GM21576 (cell line): ENCODE measurements at regions not wholly inside any gene's neighbourhood (a gene's known extent, or its start where the extent isn't known, plus 50 kb on each side); places are given as distances from the start of the nearest gene placed in this dataset.
"Not testable (repeated sequence)": the region's sequence is repeated elsewhere in the genome, so short reads cannot be mapped to it uniquely, and the experiment has no call there.

Experiments used
- ATAC-seq: cut with Tn5 transposase; IDR thresholded peaks from one replicate; pipeline ENCODE4 v1.9.1; 2021; ENCODE audit warnings: mild to moderate bottlenecking, moderate library complexity; ENCODE audit not compliant: unreplicated experiment

DNA sequence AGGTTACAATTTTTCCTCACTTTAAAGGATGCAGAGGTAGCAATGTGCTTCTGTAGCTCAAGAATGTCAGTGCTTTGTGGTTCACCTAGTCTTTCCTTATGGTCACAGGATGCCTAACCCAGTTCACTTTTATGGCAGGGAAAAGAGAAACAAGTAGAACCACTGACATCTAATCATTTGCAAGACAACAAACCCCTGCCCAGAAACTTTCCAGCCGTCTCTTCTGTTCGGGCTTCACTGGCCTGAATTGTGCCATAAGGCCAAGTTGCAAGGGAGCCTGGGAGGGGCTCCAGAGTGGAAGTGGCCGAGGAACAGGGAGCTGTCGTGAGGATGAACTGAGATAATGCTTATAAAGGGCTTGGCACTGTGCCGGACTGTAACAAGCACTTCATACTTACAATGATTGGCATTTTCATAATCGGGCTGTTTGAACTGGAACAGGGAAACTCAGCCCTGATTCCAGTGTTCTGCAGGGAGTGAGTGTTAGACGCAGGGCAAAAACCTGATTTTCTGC lies 212.6 kb downstream of the BCAS1 start:
- ATAC-seq, result no peak

DNA sequence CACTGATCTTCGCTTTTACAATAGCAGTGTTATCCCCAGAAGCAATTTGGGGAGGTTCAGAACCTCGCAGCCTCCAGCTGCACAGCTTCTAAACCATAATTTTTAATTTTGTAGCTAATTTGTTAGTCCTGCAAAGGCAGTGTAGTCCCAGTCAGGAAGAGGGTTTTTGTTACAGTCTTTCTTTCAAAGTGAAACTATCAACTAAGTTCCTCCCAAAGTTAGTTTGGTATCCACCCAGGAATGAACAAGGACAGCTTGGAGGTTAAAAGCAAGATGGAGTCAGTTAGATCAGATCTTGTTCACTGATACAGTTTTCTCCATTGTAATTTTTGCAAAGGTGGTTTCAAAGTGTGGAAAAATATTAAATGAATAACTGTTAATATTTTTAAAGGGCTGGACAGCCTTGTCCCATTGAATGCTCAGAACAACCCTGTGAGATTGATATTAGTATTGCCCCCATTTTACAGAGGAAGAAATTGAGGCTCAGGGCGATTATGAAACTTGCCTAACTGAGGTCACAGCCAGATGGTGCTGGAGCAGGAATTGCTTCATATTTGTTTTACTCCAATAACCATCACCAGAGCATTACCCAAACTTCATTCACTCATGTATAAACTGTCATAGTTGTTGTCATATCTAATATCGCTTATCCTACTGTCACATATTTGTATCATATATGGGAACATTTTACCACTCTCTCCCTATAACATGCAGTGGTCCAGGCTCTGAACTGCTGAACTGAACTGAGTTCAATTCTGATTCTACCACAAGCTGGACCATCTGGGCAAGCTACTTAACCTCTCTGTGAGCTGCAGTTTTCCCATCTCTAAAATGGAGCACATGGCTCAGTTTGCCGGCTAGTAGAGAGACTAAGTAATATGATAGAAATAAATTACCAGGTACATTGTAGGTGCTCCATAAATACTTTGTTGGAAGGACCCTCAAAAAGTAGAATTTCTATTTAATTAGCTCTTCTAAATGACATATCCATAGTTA lies 213.8 kb downstream of the BCAS1 start:
- ATAC-seq, result no peak

DNA sequence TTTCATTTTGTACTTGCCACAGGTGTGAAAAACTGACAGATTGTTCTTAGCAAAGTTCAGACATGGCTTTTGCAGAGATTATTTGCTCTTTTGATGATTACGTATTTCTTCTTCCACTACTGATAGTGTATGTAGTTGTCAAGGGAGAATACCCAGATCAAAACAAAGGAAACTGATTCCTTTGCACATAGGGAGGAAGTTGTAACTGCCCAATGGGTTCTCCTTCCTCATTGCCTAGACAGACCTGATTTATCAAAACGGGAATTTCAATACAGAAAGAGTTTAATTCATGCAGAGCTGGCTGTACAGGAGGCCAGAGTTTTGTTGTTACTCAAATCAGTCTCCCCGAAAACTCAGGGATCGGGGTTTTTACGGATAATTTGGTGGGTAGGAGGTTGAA lies 214.7 kb downstream of the BCAS1 start:
- no peak for ATAC-seq

DNA sequence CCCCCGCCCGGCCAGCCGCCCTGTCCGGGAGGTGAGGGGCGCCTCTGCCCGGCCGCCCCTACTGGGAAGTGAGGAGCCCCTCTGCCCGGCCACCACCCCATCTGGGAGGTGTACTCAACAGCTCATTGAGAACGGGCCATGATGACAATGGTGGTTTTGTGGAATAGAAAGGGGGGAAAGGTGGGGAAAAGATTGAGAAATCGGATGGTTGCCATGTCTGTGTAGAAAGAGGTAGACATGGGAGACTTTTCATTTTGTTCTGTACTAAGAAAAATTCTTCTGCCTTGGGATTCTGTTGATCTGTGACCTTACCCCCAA lies 215.8 kb downstream of the BCAS1 start:
- not testable (repeated sequence) for ATAC-seq

DNA sequence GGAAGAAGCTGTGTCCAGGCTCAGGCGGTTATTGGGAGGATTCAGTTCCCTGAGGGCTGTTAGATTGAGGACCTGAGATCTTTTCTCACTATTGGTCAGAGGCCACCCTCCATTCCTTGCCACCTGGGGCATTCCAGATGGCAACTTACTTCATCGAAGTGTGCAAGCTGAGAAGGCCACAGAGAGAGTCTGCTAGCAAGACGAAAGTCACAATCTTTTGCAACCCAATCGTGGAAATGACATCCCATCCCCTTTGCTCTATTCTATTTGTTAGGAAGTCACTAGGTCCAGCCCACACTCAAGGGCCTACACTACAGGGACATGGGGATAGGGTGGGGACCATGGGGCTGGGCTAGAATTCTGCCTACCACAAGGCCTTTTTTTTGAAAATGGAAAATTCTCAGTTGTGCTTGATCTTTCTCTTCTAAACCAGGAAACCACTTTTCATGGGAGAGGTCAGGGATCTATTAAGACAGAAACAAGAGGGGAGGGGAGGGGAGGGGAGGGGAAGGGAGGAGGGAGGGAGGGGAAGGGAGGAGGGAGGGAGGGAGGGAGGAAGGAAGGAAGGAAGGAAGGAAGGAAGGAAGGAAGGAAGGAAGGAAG lies 217.2 kb downstream of the BCAS1 start:
- no peak for ATAC-seq

DNA sequence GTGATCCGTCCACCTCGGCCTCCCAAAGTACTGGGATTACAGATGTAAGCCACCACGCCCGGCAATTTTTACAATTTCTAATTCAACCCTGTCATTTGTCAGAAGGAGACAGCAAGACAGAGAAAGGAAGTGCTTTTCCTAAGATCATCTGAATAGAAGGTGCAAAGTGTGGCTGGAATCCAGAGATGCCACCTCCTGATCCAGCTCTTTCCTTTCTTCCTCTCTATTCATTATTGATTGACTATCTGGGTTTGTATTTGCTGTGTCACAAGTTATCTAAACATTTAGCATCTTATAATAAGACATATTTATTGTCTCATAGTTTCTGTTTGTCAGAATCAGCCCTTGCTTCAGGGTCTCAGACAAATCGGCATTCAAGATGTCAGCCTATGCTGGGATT lies 217.7 kb downstream of the BCAS1 start:
- no peak for ATAC-seq

DNA sequence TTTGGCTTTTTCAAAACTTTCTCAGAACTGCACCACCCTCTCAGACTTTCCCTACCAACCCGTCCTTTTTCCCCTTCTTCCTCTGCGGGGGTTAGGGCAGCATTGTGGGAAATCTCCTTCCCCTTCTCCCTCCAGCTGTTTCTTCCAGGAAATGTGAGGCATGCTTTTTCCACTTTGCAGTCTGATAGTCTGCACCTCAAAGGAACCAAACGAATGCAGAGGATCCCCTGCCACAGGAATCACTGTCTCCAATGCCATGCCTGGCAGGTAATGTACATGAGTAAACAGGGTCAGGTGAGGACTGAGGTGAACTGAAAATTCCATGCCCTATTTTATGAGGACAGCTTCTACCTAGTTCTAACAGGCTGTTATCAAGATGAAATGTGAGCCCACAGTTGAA lies 218.4 kb downstream of the BCAS1 start:
- ATAC-seq, result no peak

DNA sequence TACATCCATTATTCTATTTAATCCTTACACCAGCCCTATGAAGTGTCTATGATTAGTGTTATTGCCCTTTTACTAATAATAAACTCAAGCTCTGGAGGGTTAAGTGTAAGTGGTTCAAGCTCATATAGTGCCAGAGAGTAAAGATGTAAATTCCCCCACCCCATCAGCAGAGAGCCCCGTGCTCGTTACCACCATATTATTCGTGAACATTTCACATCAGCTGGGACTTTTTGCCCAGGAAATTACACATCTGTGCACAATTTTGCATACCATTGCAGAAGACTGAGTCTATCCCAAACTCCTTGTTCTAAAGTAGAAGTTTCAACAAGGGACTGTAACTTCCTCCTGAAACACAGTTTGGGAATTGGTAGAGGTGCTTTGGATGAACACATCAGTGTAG lies 220.1 kb downstream of the BCAS1 start:
- no peak for ATAC-seq

DNA sequence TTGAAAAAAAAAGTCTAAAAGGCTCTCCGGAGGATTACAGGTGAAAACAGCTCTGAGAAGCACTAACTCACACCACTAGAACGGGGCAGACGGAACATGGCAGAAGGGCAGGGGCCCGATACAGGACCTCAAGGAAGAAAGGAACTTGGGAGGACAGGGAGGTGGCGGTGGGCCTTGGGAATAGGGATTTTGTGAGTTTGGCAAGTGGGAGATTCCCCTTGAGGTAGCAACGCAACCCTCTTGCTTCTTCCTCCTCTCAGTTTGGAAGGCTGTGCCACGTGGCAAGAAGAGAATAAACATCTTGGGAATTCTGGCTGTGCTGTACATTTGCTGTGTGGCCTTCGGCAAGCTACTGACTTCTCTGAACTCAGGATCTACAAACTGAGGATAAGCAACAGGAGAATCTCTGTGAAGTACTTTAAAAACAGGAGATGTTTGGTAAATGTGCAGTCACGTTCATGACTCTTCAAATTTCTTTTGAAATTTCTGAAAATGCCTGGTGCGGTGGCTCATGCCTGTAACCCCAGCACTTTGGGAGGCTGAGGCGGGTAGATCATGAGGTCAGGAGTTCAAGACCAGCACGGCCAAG lies 220.8 kb downstream of the BCAS1 start:
- ATAC-seq, result no peak

DNA sequence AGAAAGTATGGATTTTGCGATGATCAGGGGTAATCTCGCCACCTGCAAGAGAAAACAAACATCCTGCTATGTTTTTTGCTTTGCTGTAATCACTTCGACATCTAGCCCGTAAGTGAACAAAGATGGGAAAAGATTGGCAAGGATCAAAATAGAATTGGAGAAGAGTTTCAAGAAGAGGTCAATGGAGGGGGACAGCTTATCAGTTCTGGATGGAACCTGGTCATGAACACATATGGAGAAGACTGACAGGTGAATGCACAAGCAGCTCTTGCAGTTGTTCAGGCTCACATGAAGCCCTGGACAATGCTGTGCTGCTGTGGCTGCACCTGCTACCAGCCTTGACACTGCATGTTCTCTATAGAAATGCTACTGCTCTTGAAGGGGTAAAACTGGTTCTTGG lies 222.1 kb downstream of the BCAS1 start:
- no peak for ATAC-seq

DNA sequence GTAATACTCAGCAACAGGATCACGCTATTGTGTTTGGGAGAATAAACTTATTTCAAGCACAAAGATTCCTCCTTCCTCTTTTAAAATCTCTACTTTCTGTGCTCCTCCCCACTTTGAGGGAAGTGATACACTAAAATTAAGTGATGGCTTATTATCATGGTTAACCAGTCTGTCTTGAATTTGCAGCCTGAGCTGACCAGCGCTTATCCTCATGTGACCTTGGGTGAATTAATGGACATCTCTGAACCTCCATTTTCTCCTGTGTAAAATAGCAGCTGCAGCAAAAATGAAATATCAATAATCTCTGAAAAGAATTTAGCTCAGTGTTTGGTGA lies 222.6 kb downstream of the BCAS1 start:
- no peak for ATAC-seq

DNA sequence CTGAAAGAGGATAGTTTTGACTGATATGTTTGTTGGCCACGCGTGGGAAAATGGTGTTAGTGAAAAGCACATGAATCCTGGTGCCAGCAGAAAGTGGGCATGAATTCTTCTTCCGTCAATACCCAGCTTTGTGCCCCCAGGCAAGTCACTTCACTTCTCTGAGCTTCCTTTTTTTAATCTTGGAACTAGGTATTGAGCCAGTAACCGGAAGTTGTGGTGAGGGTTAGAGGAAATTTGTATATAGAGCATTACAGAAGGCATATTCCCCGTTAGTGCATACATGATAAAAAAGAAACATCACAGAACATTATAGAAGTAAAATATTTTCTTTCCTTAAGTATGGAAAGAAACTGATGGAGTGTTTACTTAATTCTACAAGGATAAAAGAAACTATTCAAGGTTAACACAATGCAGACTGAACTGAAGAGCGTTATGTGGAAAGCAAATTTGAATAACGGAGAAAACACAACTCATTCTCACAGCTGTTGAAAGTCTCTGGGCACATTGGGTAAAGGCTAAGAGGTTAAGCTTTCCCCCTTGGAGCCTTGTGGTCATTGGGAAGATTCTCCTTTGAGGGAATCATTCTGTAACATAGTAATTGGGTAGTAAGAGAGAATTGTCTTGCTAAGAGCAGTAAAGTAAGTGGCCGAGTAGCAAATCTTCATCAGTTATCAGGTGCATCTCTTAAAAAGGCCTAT lies 223.1 kb downstream of the BCAS1 start:
- no peak for ATAC-seq

DNA sequence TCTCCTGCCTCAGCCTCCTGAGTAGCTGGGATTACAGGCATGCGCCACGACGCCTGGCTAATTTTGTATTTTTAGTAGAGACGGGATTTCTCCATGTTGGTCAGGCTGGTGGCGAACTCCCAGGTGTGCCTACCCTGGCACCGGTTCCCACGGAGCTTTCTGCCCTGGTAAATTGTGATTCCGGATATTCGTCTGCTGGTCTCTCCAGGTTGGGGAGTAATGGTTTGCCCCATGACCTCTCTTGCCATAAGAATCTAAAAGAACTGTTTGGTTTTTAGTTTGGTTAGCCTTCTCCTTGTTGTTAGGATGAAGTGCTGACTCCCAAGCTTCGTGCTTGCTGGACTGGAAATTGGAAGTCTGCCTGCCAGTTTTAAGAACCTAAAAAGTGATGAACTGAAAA lies 223.8 kb downstream of the BCAS1 start:
- no peak for ATAC-seq

DNA sequence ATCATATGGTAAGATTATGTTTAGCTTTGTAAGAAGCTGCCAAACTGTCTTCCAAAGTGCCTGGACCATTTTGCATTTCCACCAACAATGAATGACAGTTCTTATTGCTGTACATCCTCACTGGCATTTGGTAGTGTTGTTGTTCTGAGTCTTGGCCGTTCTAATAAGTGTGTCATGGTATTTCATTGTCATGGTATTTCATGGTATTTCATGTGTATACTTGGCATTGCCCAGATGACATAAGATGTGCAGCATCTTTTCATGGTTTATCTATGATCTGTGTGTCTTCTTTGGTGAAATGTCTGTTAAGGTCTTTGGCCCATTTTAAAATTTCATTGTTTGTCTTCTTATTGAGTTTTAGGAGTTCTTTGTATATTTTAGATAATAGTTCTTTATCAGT lies 224.4 kb downstream of the BCAS1 start:
- no peak for ATAC-seq

DNA sequence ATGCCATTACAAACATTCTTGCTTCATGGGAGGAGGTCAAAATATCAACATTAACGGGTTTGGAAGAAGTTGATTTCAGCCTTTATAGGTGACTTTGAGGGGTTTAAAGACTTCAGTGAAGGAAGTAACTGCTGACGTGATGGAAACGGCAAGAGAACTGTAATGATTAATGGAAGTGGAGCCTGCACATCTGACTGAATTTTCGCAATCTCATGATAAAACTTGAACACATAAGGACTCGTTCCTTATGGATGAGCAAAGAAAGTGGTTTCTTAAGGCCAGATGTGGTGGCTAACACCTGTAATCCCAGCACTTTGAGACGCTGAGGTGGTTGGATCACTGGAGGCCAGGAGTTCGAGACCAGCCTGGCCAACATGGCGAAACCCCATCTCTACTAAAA lies 226.1 kb downstream of the BCAS1 start:
- ATAC-seq, result no peak

DNA sequence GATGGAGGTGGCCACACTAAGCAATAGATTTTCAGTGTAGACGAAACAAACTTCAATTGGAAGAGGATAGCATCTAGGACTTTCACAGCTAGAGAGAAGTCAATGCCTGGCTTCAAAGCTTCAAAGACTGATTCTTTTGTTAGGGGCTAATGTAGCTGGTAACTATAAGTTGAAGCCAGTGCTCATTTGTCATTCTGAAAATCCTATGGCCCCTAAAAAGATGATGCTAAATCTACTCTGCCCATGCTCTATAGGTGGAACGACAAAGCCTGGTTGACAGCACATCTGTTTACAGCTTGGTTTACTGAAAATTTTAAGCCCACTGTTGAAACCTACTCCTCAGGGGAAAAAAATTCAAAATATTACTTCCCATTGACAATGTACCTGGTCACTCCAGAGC lies 226.7 kb downstream of the BCAS1 start:
- no peak for ATAC-seq

DNA sequence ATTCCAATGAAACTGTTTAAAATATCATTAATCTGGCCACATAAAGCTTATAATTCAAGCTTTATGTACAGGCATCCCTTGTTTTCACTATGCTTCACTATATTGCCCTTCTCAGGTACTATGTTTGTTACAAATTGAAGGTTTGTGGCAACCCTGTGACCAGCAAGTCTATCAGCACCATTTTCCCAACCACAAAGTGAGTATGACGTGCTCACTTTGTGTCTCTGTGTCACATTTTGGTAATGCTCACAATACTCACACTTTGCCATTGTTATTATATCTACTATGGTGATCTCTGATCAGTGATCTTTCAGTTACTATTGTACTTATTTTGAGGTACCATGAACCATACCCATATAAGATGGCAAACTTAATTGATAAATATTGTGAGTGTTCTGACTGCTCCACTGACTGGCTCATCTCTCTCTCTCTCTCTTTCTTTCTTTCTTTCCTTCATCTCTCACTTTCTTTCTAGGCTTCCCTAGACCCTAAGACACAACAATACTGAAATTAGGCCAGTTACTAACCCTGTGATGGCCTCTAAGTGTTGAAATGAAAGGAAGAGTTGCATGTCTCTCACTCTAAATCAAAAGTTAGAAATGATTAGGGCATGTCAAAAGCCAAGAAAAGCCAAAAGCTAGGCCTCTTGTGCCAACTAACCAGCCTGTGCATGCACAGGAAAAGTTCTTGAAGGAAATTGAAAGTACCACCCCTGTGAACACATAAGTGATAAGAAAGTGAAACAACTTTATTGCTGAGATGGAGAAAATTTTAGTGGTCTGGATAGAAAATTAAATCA lies 227.9 kb downstream of the BCAS1 start:
- ATAC-seq, result no peak

DNA sequence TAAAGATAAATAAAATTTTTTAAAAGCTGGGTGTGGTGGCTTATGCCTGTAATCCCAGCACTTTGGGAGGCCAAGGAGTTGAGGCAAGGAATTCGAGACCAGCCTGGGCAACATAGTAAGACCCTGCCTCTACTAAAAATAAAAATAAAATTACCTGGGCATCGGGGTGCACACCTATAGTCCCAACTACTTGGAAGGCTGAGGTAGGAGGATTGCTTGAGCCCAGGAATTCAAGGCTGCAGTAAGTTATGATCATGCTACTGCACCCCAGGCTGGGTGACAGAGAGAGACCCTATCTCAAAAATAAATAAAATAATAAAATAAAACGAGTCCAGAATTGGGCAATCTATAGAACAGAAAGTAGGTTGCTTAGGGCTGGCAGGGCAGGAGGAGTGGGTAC lies 228.7 kb downstream of the BCAS1 start:
- ATAC-seq, result no peak

DNA sequence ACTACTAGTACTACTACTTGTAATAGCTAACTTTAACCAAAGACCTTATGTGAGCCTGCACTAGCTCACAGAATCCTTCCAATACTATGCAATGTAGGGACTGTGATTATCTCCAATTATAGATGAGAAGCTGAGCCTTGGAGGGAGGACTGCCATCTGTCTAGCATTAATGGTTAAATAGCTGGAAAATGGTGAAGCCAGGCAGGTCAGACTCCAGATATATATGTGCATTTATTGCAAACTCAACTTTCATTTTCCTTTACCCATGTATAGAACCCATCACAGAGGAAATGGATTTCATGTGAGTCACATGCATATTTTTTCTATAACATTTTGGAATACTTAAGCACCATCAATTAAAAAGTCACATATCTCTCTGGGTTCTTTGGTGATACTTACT lies 229.9 kb downstream of the BCAS1 start:
- no peak for ATAC-seq

DNA sequence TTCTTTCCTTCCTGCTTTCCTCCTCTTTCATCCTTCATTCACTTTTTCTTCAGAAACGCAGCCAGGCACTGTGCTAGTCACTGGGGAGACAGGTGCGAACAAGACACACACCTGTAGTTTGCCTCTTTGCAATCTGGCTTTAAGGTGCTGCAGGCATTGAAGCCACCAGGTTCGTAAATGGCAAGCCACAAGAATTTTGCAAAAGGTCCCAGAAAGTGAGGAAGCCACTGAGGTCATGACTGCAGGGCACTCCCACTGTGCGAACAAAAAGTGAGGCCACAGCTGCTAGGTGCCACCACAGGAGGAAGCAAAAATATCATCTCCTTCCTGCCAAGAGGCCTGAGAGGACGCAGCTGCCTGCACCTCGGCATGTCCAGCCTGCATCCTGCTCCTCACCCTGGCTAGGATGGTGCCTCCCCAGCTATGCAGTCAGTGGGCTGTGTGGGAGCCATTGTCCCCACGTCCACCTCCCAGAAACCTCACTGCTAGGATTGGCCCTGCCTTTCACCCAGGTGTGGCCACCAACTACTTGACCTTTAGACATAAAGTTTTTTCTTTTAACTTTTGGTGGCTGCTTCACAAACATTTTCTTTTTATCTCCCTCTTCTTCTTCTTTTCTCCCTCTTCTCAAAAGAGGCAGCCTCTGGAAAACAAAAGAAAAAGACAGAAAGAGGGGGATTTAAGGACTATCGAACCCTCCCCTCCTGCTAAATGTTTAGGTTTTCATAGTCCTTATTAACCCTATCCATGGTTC lies 230.8 kb downstream of the BCAS1 start:
- ATAC-seq, result peak; percentile 71
